ENCODE measurements at regions not wholly inside any gene's neighbourhood (a gene's known extent, or its start where the extent isn't known, plus 50 kb on each side); places are given as distances from the start of the nearest gene placed in this dataset.

DNA sequence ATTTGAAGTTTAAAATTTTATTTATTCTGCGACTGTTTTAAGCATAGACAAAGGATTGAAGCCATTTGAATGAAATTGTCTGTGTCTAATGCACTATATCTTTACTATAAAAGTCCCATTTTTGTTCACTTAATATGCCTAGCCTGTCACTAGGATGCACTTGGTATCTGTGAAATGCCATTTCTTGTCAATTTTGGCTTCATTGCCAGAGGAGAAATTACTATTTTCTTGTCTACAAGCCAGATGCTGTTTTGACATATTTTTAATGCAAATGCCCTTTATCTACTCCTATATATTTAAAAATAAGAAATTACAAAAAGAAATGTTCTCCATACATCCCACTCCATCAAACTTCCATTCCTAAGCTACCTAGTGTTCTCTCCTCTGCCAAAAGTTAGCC is 1704.5 kb upstream of the RAG2 start:
- TF ChIP-seq POLR2A (IDR thresholded peaks at IDR 0.05; ENCODE audit: low read length) = no peak
- no peak for TF ChIP-seq GATA1 (IDR thresholded peaks at IDR 0.05; ENCODE audit: low read depth, low read length)
